GM23338 (cell line): ENCODE measurements at regions not wholly inside any gene's neighbourhood (a gene's known extent, or its start where the extent isn't known, plus 50 kb on each side); places are given as distances from the start of the nearest gene placed in this dataset.

Experiments
- ATAC-seq: fragments of 200-7000 bp; cut with Tn5 transposase; 3 replicates; pipeline ENCODE4 v1.9.1; 2020
- DNase-seq: peaks from one replicate; pipeline ENCODE4 v3.0.0-alpha.2; 2015; ENCODE audit warnings: low spot score
- H2AFZ ChIP-seq: fragments of 200-600 bp; sonication (generic); 2 replicates; pipeline ENCODE4 v1.8.0; 2016; ENCODE audit warnings: antibody characterized with exemption, mild to moderate bottlenecking, moderate library complexity
- H3F3A ChIP-seq: fragments of 200-600 bp; sonication (generic); replicated peaks from 2 replicates; pipeline ENCODE4 v1.8.0; 2017; ENCODE audit warnings: antibody characterized with exemption, mixed run types, low read depth
- H3K27ac ChIP-seq: fragments of 200-600 bp; sonication (generic); 2 replicates; pipeline ENCODE4 v1.6.1; 2016; ENCODE audit warnings: low read depth
- H3K27me3 ChIP-seq: fragments of 200-600 bp; sonication (generic); 2 replicates; pipeline ENCODE4 v1.8.0; 2016; ENCODE audit warnings: mild to moderate bottlenecking, mixed run types, moderate library complexity; ENCODE audit not compliant: insufficient read depth
- H3K36me3 ChIP-seq: fragments of 200-600 bp; sonication (generic); 2 replicates; pipeline ENCODE4 v1.8.0; 2016; ENCODE audit warnings: mild to moderate bottlenecking; ENCODE audit not compliant: insufficient read depth
- H3K4me1 ChIP-seq: fragments of 200-600 bp; sonication (generic); 2 replicates; pipeline ENCODE4 v1.8.0; 2016; ENCODE audit warnings: mild to moderate bottlenecking, moderate library complexity; ENCODE audit not compliant: insufficient read depth
- H3K4me2 ChIP-seq: fragments of 200-600 bp; sonication (generic); 2 replicates; pipeline ENCODE4 v1.7.1; 2017; ENCODE audit warnings: mixed run types
- H3K4me3 ChIP-seq: fragments of 200-600 bp; sonication (generic); 2 replicates; pipeline ENCODE4 v1.6.1; 2016; ENCODE audit warnings: mixed run types
- H3K79me2 ChIP-seq: fragments of 200-600 bp; sonication (generic); replicated peaks from 2 replicates; pipeline ENCODE4 v1.8.0; 2017; ENCODE audit warnings: mild to moderate bottlenecking; ENCODE audit not compliant: insufficient read depth
- H3K9me2 ChIP-seq: fragments of 200-600 bp; sonication (generic); 2 replicates; pipeline ENCODE4 v1.8.0; 2017; ENCODE audit not compliant: insufficient read depth
- H4K20me1 ChIP-seq: fragments of 200-600 bp; sonication (generic); replicated peaks from 2 replicates; pipeline ENCODE4 v1.8.0; 2017; ENCODE audit warnings: mild to moderate bottlenecking; ENCODE audit not compliant: insufficient read depth
- H3K27ac Mint-ChIP-seq: 2 replicates; pipeline ENCODE4 v1.8.0; 2020; ENCODE audit warnings: inconsistent platforms, mild to moderate bottlenecking, moderate library complexity, mixed read lengths
- H3K27me3 Mint-ChIP-seq: 3 replicates; pipeline ENCODE4 v1.8.0; 2022; ENCODE audit warnings: low read depth, mild to moderate bottlenecking, moderate library complexity, mixed read lengths, inconsistent platforms; ENCODE audit not compliant: insufficient read depth, poor library complexity
- H3K36me3 Mint-ChIP-seq: 3 replicates; pipeline ENCODE4 v1.8.0; 2021; ENCODE audit warnings: low read depth, mild to moderate bottlenecking, inconsistent platforms, moderate library complexity, mixed read lengths
- H3K4me1 Mint-ChIP-seq: 3 replicates; pipeline ENCODE4 v1.8.0; 2020; ENCODE audit warnings: mild to moderate bottlenecking, inconsistent platforms, mixed read lengths
- H3K4me3 Mint-ChIP-seq: 3 replicates; pipeline ENCODE4 v1.8.0; 2021; ENCODE audit warnings: moderate library complexity, mild to moderate bottlenecking, inconsistent platforms, mixed read lengths
- H3K9me3 Mint-ChIP-seq: 3 replicates; pipeline ENCODE4 v1.8.0; 2020; ENCODE audit warnings: moderate library complexity, mild to moderate bottlenecking, inconsistent platforms, mixed read lengths
- CREB1 ChIP-seq: fragments of 250-450 bp; sonication (Bioruptor Pico); IDR thresholded peaks from 2 replicates; pipeline ENCODE4 v1.5.0; 2020; ENCODE audit warnings: low read depth, mild to moderate bottlenecking, moderate library complexity
- EZH2 ChIP-seq: fragments of 200-600 bp; sonication (generic); IDR thresholded peaks from one replicate; pipeline ENCODE4 v1.8.0; 2017; ENCODE audit warnings: antibody characterized with exemption, mild to moderate bottlenecking, low read depth; ENCODE audit not compliant: unreplicated experiment
- EZH2phosphoT487 ChIP-seq: fragments of 200-600 bp; sonication (generic); IDR thresholded peaks from one replicate; pipeline ENCODE4 v1.8.1; 2018; ENCODE audit warnings: antibody characterized with exemption; ENCODE audit not compliant: unreplicated experiment
- JUNB ChIP-seq: IDR thresholded peaks from one replicate; pipeline ENCODE4 v1.6.1; 2016; ENCODE audit warnings: antibody characterized with exemption; ENCODE audit not compliant: unreplicated experiment
- NANOG ChIP-seq: IDR thresholded peaks from 2 replicates; pipeline ENCODE4 v1.6.1; 2016; ENCODE audit warnings: antibody characterized with exemption, borderline replicate concordance
- POLR2AphosphoS5 ChIP-seq: IDR thresholded peaks from 2 replicates; pipeline ENCODE4 v1.6.1; 2016; ENCODE audit warnings: antibody characterized with exemption, low read depth
- REST ChIP-seq: IDR thresholded peaks from one replicate; pipeline ENCODE4 v1.6.1; 2018; ENCODE audit warnings: antibody characterized with exemption; ENCODE audit not compliant: unreplicated experiment
- STAT1 ChIP-seq: IDR thresholded peaks from one replicate; pipeline ENCODE4 v1.6.1; 2016; ENCODE audit warnings: antibody characterized with exemption; ENCODE audit not compliant: unreplicated experiment
- ZNF114 ChIP-seq: fragments of 250-450 bp; sonication (Bioruptor Pico); IDR thresholded peaks from 2 replicates; pipeline ENCODE4 v1.5.0; 2020; ENCODE audit warnings: mild to moderate bottlenecking, moderate library complexity
- ZNF331 ChIP-seq: fragments of 250-450 bp; sonication (Bioruptor Pico); IDR thresholded peaks from 2 replicates; pipeline ENCODE4 v1.5.0; 2020; ENCODE audit warnings: low read depth, mild to moderate bottlenecking, moderate library complexity
- TF ChIP-seq, protein P1 (sequence below): IDR thresholded peaks from 2 replicates; pipeline ENCODE4 v1.6.1; 2016; ENCODE audit warnings: antibody characterized with exemption
- TF ChIP-seq, protein P2 (sequence below), 2 experiments: fragments of 200-600 bp in 1 of 2; sonication (generic) in 1 of 2; conservative IDR thresholded peaks; 2 replicates each; pipeline versions ENCODE4 v1.5.1 to v1.6.1; 2016 to 2017; ENCODE audit warnings: antibody characterized with exemption in 2 of 2, low read depth in 2 of 2, mild to moderate bottlenecking in 2 of 2, moderate library complexity in 1 of 2
- TF ChIP-seq, protein P3 (sequence below): fragments of 250-450 bp; sonication (Bioruptor Pico); IDR thresholded peaks from 2 replicates; pipeline ENCODE4 v1.5.0; 2020; ENCODE audit warnings: mild to moderate bottlenecking, moderate library complexity

GRCh38 chr17:21613071-21613429 is 79.3 kb upstream of the KCNJ18 start:
- H3K79me2 ChIP-seq, result no peaks in the 10 kb centered on the region
- no peak overlapping the region for H3K4me3 ChIP-seq
- H3K4me3 Mint-ChIP-seq, result no peak overlapping the region
- no peaks in the 10 kb centered on the region for H4K20me1 ChIP-seq
- DNase-seq (no peak), ATAC-seq (no peak)
- H3F3A ChIP-seq, result no peaks in the 10 kb centered on the region
- peaks cover 4% of the 10 kb centered on the region for H3K27me3 Mint-ChIP-seq
- H3K27me3 ChIP-seq, result no peaks in the 10 kb centered on the region
- H3K4me2 ChIP-seq, result no peak overlapping the region
- H3K36me3 ChIP-seq, result no peaks in the 10 kb centered on the region
- peaks cover 81% of the 10 kb centered on the region for H3K9me3 Mint-ChIP-seq
- TF ChIP-seq, protein P1, sequence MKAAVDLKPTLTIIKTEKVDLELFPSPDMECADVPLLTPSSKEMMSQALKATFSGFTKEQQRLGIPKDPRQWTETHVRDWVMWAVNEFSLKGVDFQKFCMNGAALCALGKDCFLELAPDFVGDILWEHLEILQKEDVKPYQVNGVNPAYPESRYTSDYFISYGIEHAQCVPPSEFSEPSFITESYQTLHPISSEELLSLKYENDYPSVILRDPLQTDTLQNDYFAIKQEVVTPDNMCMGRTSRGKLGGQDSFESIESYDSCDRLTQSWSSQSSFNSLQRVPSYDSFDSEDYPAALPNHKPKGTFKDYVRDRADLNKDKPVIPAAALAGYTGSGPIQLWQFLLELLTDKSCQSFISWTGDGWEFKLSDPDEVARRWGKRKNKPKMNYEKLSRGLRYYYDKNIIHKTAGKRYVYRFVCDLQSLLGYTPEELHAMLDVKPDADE, result no peak
- TF ChIP-seq, protein P2, sequence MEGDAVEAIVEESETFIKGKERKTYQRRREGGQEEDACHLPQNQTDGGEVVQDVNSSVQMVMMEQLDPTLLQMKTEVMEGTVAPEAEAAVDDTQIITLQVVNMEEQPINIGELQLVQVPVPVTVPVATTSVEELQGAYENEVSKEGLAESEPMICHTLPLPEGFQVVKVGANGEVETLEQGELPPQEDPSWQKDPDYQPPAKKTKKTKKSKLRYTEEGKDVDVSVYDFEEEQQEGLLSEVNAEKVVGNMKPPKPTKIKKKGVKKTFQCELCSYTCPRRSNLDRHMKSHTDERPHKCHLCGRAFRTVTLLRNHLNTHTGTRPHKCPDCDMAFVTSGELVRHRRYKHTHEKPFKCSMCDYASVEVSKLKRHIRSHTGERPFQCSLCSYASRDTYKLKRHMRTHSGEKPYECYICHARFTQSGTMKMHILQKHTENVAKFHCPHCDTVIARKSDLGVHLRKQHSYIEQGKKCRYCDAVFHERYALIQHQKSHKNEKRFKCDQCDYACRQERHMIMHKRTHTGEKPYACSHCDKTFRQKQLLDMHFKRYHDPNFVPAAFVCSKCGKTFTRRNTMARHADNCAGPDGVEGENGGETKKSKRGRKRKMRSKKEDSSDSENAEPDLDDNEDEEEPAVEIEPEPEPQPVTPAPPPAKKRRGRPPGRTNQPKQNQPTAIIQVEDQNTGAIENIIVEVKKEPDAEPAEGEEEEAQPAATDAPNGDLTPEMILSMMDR (conservative IDR thresholded peaks at IDR 0.05; ENCODE audit: low read depth in 2 of 2), result no peak
- no peak for TF ChIP-seq REST
- TF ChIP-seq JUNB, result no peak
- TF ChIP-seq ZNF114 (CRISPR knock-in tag), result no peak
- TF ChIP-seq NANOG, result no peak
- no peak for TF ChIP-seq CREB1 (CRISPR knock-in tag)
- no peak for TF ChIP-seq EZH2phosphoT487
- no peak for TF ChIP-seq ZNF331 (CRISPR knock-in tag)
- no peak for TF ChIP-seq POLR2AphosphoS5
- TF ChIP-seq STAT1, result no peak
- TF ChIP-seq, protein P3, sequence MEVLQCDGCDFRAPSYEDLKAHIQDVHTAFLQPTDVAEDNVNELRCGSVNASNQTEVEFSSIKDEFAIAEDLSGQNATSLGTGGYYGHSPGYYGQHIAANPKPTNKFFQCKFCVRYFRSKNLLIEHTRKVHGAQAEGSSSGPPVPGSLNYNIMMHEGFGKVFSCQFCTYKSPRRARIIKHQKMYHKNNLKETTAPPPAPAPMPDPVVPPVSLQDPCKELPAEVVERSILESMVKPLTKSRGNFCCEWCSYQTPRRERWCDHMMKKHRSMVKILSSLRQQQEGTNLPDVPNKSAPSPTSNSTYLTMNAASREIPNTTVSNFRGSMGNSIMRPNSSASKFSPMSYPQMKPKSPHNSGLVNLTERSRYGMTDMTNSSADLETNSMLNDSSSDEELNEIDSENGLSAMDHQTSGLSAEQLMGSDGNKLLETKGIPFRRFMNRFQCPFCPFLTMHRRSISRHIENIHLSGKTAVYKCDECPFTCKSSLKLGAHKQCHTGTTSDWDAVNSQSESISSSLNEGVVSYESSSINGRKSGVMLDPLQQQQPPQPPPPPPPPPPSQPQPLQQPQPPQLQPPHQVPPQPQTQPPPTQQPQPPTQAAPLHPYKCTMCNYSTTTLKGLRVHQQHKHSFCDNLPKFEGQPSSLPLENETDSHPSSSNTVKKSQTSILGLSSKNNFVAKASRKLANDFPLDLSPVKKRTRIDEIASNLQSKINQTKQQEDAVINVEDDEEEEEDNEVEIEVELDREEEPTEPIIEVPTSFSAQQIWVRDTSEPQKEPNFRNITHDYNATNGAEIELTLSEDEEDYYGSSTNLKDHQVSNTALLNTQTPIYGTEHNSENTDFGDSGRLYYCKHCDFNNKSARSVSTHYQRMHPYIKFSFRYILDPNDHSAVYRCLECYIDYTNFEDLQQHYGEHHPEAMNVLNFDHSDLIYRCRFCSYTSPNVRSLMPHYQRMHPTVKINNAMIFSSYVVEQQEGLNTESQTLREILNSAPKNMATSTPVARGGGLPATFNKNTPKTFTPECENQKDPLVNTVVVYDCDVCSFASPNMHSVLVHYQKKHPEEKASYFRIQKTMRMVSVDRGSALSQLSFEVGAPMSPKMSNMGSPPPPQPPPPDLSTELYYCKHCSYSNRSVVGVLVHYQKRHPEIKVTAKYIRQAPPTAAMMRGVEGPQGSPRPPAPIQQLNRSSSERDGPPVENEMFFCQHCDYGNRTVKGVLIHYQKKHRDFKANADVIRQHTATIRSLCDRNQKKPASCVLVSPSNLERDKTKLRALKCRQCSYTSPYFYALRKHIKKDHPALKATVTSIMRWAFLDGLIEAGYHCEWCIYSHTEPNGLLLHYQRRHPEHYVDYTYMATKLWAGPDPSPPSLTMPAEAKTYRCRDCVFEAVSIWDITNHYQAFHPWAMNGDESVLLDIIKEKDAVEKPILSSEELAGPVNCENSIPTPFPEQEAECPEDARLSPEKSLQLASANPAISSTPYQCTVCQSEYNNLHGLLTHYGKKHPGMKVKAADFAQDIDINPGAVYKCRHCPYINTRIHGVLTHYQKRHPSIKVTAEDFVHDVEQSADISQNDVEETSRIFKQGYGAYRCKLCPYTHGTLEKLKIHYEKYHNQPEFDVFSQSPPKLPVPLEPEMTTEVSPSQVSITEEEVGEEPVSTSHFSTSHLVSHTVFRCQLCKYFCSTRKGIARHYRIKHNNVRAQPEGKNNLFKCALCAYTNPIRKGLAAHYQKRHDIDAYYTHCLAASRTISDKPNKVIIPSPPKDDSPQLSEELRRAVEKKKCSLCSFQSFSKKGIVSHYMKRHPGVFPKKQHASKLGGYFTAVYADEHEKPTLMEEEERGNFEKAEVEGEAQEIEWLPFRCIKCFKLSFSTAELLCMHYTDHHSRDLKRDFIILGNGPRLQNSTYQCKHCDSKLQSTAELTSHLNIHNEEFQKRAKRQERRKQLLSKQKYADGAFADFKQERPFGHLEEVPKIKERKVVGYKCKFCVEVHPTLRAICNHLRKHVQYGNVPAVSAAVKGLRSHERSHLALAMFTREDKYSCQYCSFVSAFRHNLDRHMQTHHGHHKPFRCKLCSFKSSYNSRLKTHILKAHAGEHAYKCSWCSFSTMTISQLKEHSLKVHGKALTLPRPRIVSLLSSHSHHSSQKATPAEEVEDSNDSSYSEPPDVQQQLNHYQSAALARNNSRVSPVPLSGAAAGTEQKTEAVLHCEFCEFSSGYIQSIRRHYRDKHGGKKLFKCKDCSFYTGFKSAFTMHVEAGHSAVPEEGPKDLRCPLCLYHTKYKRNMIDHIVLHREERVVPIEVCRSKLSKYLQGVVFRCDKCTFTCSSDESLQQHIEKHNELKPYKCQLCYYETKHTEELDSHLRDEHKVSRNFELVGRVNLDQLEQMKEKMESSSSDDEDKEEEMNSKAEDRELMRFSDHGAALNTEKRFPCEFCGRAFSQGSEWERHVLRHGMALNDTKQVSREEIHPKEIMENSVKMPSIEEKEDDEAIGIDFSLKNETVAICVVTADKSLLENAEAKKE (CRISPR knock-in tag), result no peak
- no peak for TF ChIP-seq EZH2
- no peaks in the 10 kb centered on the region for H3K4me1 ChIP-seq
- no peaks in the 10 kb centered on the region for H3K4me1 Mint-ChIP-seq
- H2AFZ ChIP-seq, result no peak overlapping the region
- H3K27ac ChIP-seq, result no peak overlapping the region
- no peak overlapping the region for H3K27ac Mint-ChIP-seq
- H3K9me2 ChIP-seq, result no peaks in the 10 kb centered on the region
- peaks cover 21% of the 10 kb centered on the region for H3K36me3 Mint-ChIP-seq
